ENCODE measurements at regions not wholly inside any gene's neighbourhood (a gene's known extent, or its start where the extent isn't known, plus 50 kb on each side); places are given as distances from the start of the nearest gene placed in this dataset.

DNA sequence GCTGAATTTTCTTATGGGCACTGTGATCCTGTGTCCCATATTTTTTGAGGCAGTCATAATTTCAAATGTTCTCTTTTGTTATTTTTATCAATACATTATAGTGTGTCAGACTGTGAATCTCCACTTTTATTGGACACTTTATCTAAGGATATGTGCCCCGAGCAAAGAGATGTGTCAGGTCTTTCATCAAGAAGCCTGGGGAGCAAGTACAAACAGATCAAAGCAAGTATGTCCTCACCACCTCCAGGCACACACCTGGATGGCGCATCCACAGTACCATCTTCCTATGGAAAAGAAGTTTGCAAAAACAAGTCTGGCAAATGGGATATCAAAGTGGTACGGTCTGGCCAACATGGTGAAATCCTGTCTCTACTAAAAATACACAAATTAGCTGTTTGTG, 81.0 kb upstream of the ZNF236 start:
- TF ChIP-seq POLR2A (IDR thresholded peaks at IDR 0.05) (no peak), EP300 (IDR thresholded peaks at IDR 0.05) (no peak)
- TF ChIP-seq, protein P1, sequence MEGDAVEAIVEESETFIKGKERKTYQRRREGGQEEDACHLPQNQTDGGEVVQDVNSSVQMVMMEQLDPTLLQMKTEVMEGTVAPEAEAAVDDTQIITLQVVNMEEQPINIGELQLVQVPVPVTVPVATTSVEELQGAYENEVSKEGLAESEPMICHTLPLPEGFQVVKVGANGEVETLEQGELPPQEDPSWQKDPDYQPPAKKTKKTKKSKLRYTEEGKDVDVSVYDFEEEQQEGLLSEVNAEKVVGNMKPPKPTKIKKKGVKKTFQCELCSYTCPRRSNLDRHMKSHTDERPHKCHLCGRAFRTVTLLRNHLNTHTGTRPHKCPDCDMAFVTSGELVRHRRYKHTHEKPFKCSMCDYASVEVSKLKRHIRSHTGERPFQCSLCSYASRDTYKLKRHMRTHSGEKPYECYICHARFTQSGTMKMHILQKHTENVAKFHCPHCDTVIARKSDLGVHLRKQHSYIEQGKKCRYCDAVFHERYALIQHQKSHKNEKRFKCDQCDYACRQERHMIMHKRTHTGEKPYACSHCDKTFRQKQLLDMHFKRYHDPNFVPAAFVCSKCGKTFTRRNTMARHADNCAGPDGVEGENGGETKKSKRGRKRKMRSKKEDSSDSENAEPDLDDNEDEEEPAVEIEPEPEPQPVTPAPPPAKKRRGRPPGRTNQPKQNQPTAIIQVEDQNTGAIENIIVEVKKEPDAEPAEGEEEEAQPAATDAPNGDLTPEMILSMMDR (IDR thresholded peaks at IDR 0.05): no peak
